Left ventricle myocardium inferior (tissue), 1 donor: ENCODE measurements at regions not wholly inside any gene's neighbourhood (a gene's known extent, or its start where the extent isn't known, plus 50 kb on each side); places are given as distances from the start of the nearest gene placed in this dataset.

ENCODE experiments used
- DNase-seq: peaks from one replicate; pipeline ENCODE4 v3.0.0-alpha.2; 2020
- H3K27ac ChIP-seq: fragments of 200-600 bp; replicated peaks from 2 replicates; pipeline ENCODE4 v1.8.0; 2021
- H3K27me3 ChIP-seq: fragments of 200-600 bp; 2 replicates; pipeline ENCODE4 v1.8.0; 2021; ENCODE audit warnings: low read depth
- H3K36me3 ChIP-seq: fragments of 200-600 bp; 2 replicates; pipeline ENCODE4 v1.8.0; 2021
- H3K4me1 ChIP-seq: fragments of 200-600 bp; 2 replicates; pipeline ENCODE4 v1.8.0; 2021
- H3K4me3 ChIP-seq: fragments of 200-600 bp; 2 replicates; pipeline ENCODE4 v1.8.0; 2021; ENCODE audit warnings: mild to moderate bottlenecking, moderate library complexity
- H3K9me3 ChIP-seq: fragments of 200-600 bp; replicated peaks from 2 replicates; pipeline ENCODE4 v1.8.0; 2021
- CTCF ChIP-seq: fragments of 200-600 bp; IDR thresholded peaks from 2 replicates; pipeline ENCODE4 v1.8.0; 2021; ENCODE audit warnings: antibody characterized with exemption, mild to moderate bottlenecking, borderline replicate concordance
- intact Hi-C: fragments of 100-400 bp; cut with micrococcal nuclease; formaldehyde crosslinking; loops from one replicate; pipeline ENCODE4 v1.11.0; 2022
- donor health status: DM: no; HTN: yes; CAD: no; lungs with severe emphysema.

GRCh38 chr10:29181936-29182335 lies 106.9 kb upstream of the LYZL1 start:
- TF ChIP-seq CTCF, result no peak
- Histone ChIP-seq H3K36me3 (no peaks in the 10 kb centered on the region), H3K27me3 (peaks cover 4% of the 10 kb centered on the region), H3K4me3 (no peak overlapping the region), H3K9me3 (no peaks in the 10 kb centered on the region), H3K4me1 (no peaks in the 10 kb centered on the region), H3K27ac (no peak overlapping the region)
- no peak for DNase-seq
- intact Hi-C loops, result no loop called here

- no peaks in the 10 kb centered on the region for H3K4me1 ChIP-seq
- H3K36me3 ChIP-seq, result no peaks in the 10 kb centered on the region
- peaks cover 4% of the 10 kb centered on the region for H3K27me3 ChIP-seq
- DNase-seq, result no peak
- no peaks in the 10 kb centered on the region for H3K9me3 ChIP-seq
- H3K4me3 ChIP-seq, result no peak overlapping the region
- intact Hi-C loops, result no loop called here
- TF ChIP-seq CTCF, result no peak
- no peak overlapping the region for H3K27ac ChIP-seq
Observed at GRCh38 chr10:29183301-29183945, 105.4 kb upstream of the LYZL1 start.

GRCh38 chr10:29184205-29185000 lies 104.5 kb upstream of the LYZL1 start:
- no peak for TF ChIP-seq CTCF
- no peaks in the 10 kb centered on the region for H3K36me3 ChIP-seq
- DNase-seq, result no peak
- intact Hi-C loops, result no loop called here
- H3K27ac ChIP-seq, result no peak overlapping the region
- H3K4me3 ChIP-seq, result no peak overlapping the region
- H3K4me1 ChIP-seq, result no peaks in the 10 kb centered on the region
- H3K9me3 ChIP-seq, result no peaks in the 10 kb centered on the region
- peaks cover 4% of the 10 kb centered on the region for H3K27me3 ChIP-seq

- intact Hi-C loops, result no loop called here
- no peak overlapping the region for H3K4me3 ChIP-seq
- H3K9me3 ChIP-seq, result no peaks in the 10 kb centered on the region
- H3K27me3 ChIP-seq, result peaks cover 4% of the 10 kb centered on the region
- no peaks in the 10 kb centered on the region for H3K4me1 ChIP-seq
- no peak for DNase-seq
- H3K27ac ChIP-seq, result no peak overlapping the region
- no peak for TF ChIP-seq CTCF
- no peaks in the 10 kb centered on the region for H3K36me3 ChIP-seq
Observed at GRCh38 chr10:29185050-29185449, 103.8 kb upstream of the LYZL1 start.

- H3K27me3 ChIP-seq, result no peaks in the 10 kb centered on the region
- no peaks in the 10 kb centered on the region for H3K4me1 ChIP-seq
- intact Hi-C loops, result no loop called here
- DNase-seq, result no peak
- no peak overlapping the region for H3K27ac ChIP-seq
- H3K36me3 ChIP-seq, result no peaks in the 10 kb centered on the region
- no peak for TF ChIP-seq CTCF
- H3K4me3 ChIP-seq, result no peak overlapping the region
- H3K9me3 ChIP-seq, result no peaks in the 10 kb centered on the region
Observed at GRCh38 chr10:29186221-29186620, 102.6 kb upstream of the LYZL1 start.
